DOHH2 (cell line): ENCODE measurements at regions not wholly inside any gene's neighbourhood (a gene's known extent, or its start where the extent isn't known, plus 50 kb on each side); places are given as distances from the start of the nearest gene placed in this dataset.

ENCODE experiments used
- H3F3A ChIP-seq: fragments of 200-600 bp; sonication (generic), shearing (Covaris generic); 2 replicates; pipeline ENCODE4 v1.6.0; 2016; ENCODE audit warnings: antibody characterized with exemption, mild to moderate bottlenecking; ENCODE audit not compliant: control insufficient read depth, insufficient read depth
- H3K27ac ChIP-seq: fragments of 200-600 bp; sonication (generic); 2 replicates; pipeline ENCODE4 v1.5.1; 2014; ENCODE audit warnings: low read depth, mild to moderate bottlenecking, low read length, moderate library complexity
- H3K27me3 ChIP-seq: fragments of 200-600 bp; sonication (generic); 2 replicates; pipeline ENCODE4 v1.6.1; 2014; ENCODE audit warnings: mild to moderate bottlenecking, low read length, mixed read lengths; ENCODE audit not compliant: control insufficient read depth
- H3K36me3 ChIP-seq: fragments of 200-600 bp; sonication (generic); 2 replicates; pipeline ENCODE4 v1.6.1; 2014; ENCODE audit warnings: mild to moderate bottlenecking, low read length, moderate library complexity, mixed read lengths; ENCODE audit not compliant: control insufficient read depth
- H3K4me1 ChIP-seq: fragments of 200-600 bp; sonication (generic); 2 replicates; pipeline ENCODE4 v1.6.1; 2014; ENCODE audit warnings: mild to moderate bottlenecking, low read length, mixed read lengths; ENCODE audit not compliant: control insufficient read depth
- H3K4me2 ChIP-seq: fragments of 200-600 bp; sonication (generic); 2 replicates; pipeline ENCODE4 v1.6.0; 2014; ENCODE audit warnings: mild to moderate bottlenecking, low read length, moderate library complexity
- H3K4me3 ChIP-seq: fragments of 200-600 bp; sonication (generic); 2 replicates; pipeline ENCODE4 v1.5.1; 2014; ENCODE audit warnings: mild to moderate bottlenecking, low read length, mixed read lengths
- H3K79me2 ChIP-seq: fragments of 200-600 bp; sonication (generic); 2 replicates; pipeline ENCODE4 v1.6.1; 2014; ENCODE audit warnings: mild to moderate bottlenecking, low read length, mixed read lengths; ENCODE audit not compliant: control insufficient read depth
- H3K9me2 ChIP-seq: fragments of 200-600 bp; sonication (generic); replicated peaks from 2 replicates; pipeline ENCODE4 v1.6.1; 2014; ENCODE audit warnings: mild to moderate bottlenecking, low read length, mixed read lengths; ENCODE audit not compliant: control insufficient read depth
- H3K9me3 ChIP-seq: fragments of 200-600 bp; sonication (generic); 2 replicates; pipeline ENCODE4 v1.6.1; 2014; ENCODE audit warnings: antibody characterized with exemption, low read length, mixed read lengths; ENCODE audit not compliant: control insufficient read depth, insufficient read depth
- H4K20me1 ChIP-seq: fragments of 200-600 bp; sonication (generic); 2 replicates; pipeline ENCODE4 v1.6.0; 2014; ENCODE audit warnings: low read depth, mild to moderate bottlenecking, antibody characterized with exemption, low read length, moderate library complexity; ENCODE audit not compliant: control insufficient read depth, insufficient read depth
- EZH2phosphoT487 ChIP-seq: fragments of 200-600 bp; sonication (generic); IDR thresholded peaks from 2 replicates; pipeline ENCODE4 v1.6.1; 2017; ENCODE audit warnings: borderline replicate concordance, mild to moderate bottlenecking, antibody characterized with exemption, low read length, moderate library complexity, mixed read lengths
- TF ChIP-seq, protein P1 (sequence below): fragments of 200-600 bp; sonication (generic); IDR thresholded peaks from one replicate; pipeline ENCODE4 v1.5.1; 2014; ENCODE audit warnings: antibody characterized with exemption, mild to moderate bottlenecking, low read depth, low read length; ENCODE audit not compliant: poor library complexity, severe bottlenecking

DNA sequence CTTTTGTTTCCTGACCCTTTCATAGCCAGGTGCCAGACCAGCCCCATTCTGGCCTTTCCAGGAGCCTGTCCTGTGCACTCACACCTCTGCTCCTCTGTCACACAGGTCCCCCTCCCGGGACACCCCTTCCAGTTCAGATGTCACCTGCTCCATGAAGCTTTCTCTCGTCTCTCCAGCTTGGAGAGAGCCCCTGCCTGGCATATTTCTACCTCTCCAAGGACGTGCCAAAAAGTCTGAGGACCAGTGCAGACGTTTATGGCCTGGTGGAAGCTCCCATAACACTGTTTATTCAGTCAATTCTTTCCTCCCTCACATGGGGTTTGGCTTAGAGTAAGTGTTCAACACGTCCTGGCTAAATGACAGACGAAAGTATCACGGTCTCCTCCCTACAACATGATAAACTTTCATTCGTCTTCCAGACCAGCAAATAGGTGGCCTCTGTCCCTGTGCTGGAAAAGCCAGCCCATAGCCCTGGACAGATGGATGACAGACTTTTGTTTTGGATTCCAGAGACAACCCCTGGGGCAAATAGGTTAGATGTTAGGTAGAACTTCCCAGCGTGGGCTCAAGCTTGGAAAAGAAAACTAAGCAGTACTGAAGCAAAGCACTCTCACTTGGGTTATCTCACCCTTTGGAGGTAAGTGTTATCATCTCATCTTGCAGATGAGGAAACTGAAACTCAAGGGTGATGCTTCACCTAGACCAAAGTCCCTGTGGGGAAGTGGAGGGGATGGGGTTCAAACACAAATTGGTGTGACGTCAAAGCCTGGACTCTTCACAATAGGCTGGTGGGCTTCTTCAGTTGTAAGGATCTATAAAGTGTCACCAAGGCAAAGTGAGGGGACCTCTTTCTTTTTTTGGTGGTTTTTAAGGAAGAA is 52.9 kb upstream of the ECE1 start:
- Histone ChIP-seq H3K27me3 (peaks cover 50% of the 10 kb centered on the region), H3K79me2 (no peaks in the 10 kb centered on the region), H3K27ac (no peak overlapping the region), H3K9me3 (no peaks in the 10 kb centered on the region), H3K4me3 (no peak overlapping the region), H3K36me3 (no peaks in the 10 kb centered on the region), H3F3A (no peaks in the 10 kb centered on the region), H3K4me1 (peaks cover 30% of the 10 kb centered on the region), H4K20me1 (no peaks in the 10 kb centered on the region; the same call in 1 of the 2 replicates), H3K4me2 (0 out of 2 replicates have a peak overlapping the region, but pooled peaks have one; percentile 14), H3K9me2 (no peaks in the 10 kb centered on the region)
- TF ChIP-seq, protein P1, sequence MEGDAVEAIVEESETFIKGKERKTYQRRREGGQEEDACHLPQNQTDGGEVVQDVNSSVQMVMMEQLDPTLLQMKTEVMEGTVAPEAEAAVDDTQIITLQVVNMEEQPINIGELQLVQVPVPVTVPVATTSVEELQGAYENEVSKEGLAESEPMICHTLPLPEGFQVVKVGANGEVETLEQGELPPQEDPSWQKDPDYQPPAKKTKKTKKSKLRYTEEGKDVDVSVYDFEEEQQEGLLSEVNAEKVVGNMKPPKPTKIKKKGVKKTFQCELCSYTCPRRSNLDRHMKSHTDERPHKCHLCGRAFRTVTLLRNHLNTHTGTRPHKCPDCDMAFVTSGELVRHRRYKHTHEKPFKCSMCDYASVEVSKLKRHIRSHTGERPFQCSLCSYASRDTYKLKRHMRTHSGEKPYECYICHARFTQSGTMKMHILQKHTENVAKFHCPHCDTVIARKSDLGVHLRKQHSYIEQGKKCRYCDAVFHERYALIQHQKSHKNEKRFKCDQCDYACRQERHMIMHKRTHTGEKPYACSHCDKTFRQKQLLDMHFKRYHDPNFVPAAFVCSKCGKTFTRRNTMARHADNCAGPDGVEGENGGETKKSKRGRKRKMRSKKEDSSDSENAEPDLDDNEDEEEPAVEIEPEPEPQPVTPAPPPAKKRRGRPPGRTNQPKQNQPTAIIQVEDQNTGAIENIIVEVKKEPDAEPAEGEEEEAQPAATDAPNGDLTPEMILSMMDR = no peak
- TF ChIP-seq EZH2phosphoT487 = no peak

DNA sequence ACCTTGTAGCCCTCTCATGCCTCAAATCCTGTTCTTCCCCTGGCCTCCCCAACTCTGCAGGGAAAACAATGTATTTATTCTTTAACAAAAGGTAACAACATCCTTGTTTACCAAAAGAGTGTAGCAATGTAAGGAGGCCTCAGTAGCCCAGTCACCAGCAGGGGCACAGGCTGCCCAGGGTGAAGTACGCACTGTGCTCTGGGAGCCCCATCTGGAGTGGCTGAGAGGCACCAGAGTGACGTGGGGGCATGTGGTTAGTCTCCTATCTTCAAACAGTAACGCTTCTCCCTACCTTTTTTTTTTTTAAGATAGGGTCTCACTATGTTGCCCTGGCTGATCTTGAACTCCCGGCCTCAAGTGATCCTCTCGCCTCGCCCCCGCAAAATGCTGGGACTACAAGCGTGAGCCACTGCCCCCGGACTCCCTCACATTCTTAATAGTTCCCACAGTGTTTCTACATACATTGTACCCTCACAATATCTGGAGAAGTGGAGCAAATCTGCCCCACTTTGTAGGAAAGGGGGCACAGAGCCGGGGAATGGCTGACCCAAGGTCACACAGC is 51.3 kb upstream of the ECE1 start:
- H3K9me3 ChIP-seq = no peaks in the 10 kb centered on the region
- H3F3A ChIP-seq = peaks cover 4% of the 10 kb centered on the region; the same call in 1 of the 2 replicates
- H4K20me1 ChIP-seq = no peaks in the 10 kb centered on the region; the same call in 1 of the 2 replicates
- no peak for TF ChIP-seq EZH2phosphoT487
- TF ChIP-seq, protein P1 = no peak
- no peaks in the 10 kb centered on the region for H3K9me2 ChIP-seq
- H3K4me3 ChIP-seq = no peak overlapping the region
- H3K4me2 ChIP-seq = no peak overlapping the region
- H3K36me3 ChIP-seq = no peaks in the 10 kb centered on the region
- H3K79me2 ChIP-seq = no peaks in the 10 kb centered on the region
- H3K27me3 ChIP-seq = peaks cover 48% of the 10 kb centered on the region
- no peak overlapping the region for H3K27ac ChIP-seq
- H3K4me1 ChIP-seq = peaks cover 43% of the 10 kb centered on the region

DNA sequence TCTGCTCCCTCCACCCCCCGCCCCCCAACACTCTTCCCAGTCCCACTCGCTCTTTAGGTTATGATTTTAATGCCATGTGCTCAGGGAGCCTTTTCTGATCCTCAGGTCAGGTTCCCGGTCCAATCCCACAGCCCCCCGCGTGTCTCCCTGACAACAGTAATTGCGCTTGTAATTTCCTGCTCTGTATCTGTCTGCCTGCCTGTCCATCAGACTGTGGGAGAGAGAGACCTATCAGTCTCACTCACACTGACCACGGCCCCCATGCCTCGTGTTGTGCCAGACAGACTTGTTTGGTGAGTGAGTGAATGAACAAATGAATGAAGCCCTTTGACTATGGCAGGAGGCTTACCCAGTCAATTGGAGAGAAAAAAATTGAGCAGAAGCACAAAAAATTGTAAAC is 50.8 kb upstream of the ECE1 start:
- no peaks in the 10 kb centered on the region for H3K79me2 ChIP-seq

More for the DNA sequence above, 50.8 kb upstream of the ECE1 start:
- no peaks in the 10 kb centered on the region for H3K36me3 ChIP-seq
- H3K9me2 ChIP-seq = no peaks in the 10 kb centered on the region
- peaks cover 4% of the 10 kb centered on the region; the same call in 1 of the 2 replicates for H3F3A ChIP-seq
- no peaks in the 10 kb centered on the region for H3K9me3 ChIP-seq
- peaks cover 44% of the 10 kb centered on the region for H3K27me3 ChIP-seq
- no peak overlapping the region for H3K27ac ChIP-seq
- peaks cover 43% of the 10 kb centered on the region for H3K4me1 ChIP-seq
- H4K20me1 ChIP-seq = no peaks in the 10 kb centered on the region; the same call in 1 of the 2 replicates
- H3K4me2 ChIP-seq = no peak overlapping the region
- no peak overlapping the region for H3K4me3 ChIP-seq
- TF ChIP-seq, protein P1 = no peak
- no peak for TF ChIP-seq EZH2phosphoT487
